ENCODE measurements at regions not wholly inside any gene's neighbourhood (a gene's known extent, or its start where the extent isn't known, plus 50 kb on each side); places are given as distances from the start of the nearest gene placed in this dataset.

DNA sequence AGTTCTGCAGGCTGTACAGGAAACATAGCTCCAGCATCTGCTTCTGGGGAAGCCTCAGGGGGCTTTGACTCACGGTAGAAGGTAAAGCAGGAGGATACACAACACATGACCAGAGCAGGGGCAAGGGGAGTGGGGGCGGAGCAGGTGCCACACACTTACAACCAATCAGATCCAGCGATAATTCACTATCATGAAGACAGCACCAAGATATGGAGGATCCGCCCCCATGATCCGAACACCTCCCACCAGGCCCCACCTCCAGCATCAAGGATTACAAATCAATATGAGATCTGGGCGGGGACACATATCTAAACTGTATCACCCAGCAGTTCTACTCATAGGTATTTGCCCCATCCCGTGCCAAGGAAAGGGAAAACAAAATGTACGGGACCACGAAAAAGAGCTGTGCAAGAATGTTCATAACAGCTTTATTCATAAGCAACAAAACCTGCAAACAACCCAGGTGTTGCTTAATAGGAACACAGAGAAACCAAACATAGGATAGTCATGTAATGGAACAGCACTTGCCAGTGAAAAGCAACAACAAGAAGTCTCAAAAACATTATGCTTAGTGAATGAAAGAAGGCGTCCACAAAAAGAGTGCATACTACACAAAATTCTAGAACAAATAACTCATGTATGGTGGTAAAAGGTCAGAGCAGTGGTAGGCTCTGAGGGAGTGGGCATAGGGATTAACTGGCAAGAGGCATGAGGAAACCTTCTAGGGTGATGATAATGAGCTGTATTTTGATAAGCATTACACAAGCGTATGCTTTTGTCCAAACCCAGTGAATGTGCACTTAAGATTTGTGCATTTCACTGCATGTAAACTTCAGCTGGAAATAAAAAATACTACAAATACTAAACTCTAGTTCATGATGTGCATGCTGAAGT lies 130.9 kb upstream of the FAM9B start:
- Histone ChIP-seq H4K20me1 (ENCODE audit: insufficient read depth, low read length) (no peaks in the 10 kb centered on the region), H2AK9ac (replicated peaks; ENCODE audit: low read depth, low read length, poor library complexity) (no peak overlapping the region), H3K79me1 (ENCODE audit: low read depth in 1 of 2, low read length in 2 of 2) (no peaks in the 10 kb centered on the region), H2AFZ (replicated peaks; ENCODE audit: low read length, poor library complexity) (no peak overlapping the region), H2AK5ac (ENCODE audit: low read depth, low read length) (peak overlapping the region; percentile 84), H3K27ac (ENCODE audit: insufficient read depth, low read length) (peak overlapping the region; percentile 37; the same call in 1 of the 2 replicates), H3K4me1 (ENCODE audit: control insufficient read depth, insufficient read depth, low read length) (peaks cover 3% of the 10 kb centered on the region), H3K9me1 (ENCODE audit: insufficient read depth, low read length) (no peaks in the 10 kb centered on the region), H3K27me3 (ENCODE audit: control insufficient read depth, insufficient read depth, low read length) (no peaks in the 10 kb centered on the region), H3K4me3 (ENCODE audit: insufficient read depth, low read depth, low read length) (no peak overlapping the region), H4K5ac (ENCODE audit: low read depth, low read length) (no peak overlapping the region; the same call in 1 of the 2 replicates), H3K23ac (ENCODE audit: low read depth, low read length) (peak overlapping the region; percentile 7; the same call in 1 of the 2 replicates), H3K9ac (ENCODE audit: low read depth, low read length) (no peak overlapping the region), H3K4me2 (ENCODE audit: low read depth, low read length) (no peak overlapping the region), H2BK120ac (ENCODE audit: low read depth, low read length) (peak overlapping the region; percentile 85), H3K14ac (replicated peaks; ENCODE audit: low read depth, low read length) (peak overlapping the region; percentile 31; the same call in 1 of the 2 replicates), H2BK20ac (ENCODE audit: low read depth, low read length) (peak overlapping the region; percentile 64; the same call in 1 of the 2 replicates), H3K9me3 (ENCODE audit: control insufficient read depth, insufficient read depth, low read length) (peaks cover 11% of the 10 kb centered on the region), H2BK15ac (ENCODE audit: low read depth, low read length) (peak overlapping the region; percentile 84; the same call in 1 of the 3 replicates), H4K8ac (ENCODE audit: low read depth in 2 of 2, low read length in 2 of 2) (peak overlapping the region; percentile 63 to 75), H3K36me3 (ENCODE audit: control insufficient read depth, insufficient read depth, low read length) (no peaks in the 10 kb centered on the region), H2BK5ac (ENCODE audit: low read depth, low read length, poor library complexity, severe bottlenecking) (peak overlapping the region; percentile 71), H3K4ac (ENCODE audit: low read depth, low read length) (peak overlapping the region; percentile 63; the same call in 1 of the 2 replicates), H3K18ac (ENCODE audit: low read depth, low read length) (peak overlapping the region; percentile 79), H3K56ac (ENCODE audit: extremely low read depth, insufficient read depth, low read length) (no peak overlapping the region), H4K91ac (ENCODE audit: insufficient read depth, low read depth, low read length) (peak overlapping the region; percentile 34; the same call in 1 of the 2 replicates)
- CTCF ChIA-PET: interaction anchor here (0.6 kb wide), 1 partner anchor 211 kb away, joined by 3 read pairs; no protein-coding TSS in a partner anchor
- no peak for ATAC-seq (ENCODE audit: low read depth)
- WGBS, 2 experiments (ENCODE audit: extremely low coverage in 2 of 2, insufficient read length in 1 of 2): 60% methylated on average over 1 of the region's 11 CpGs; no CpG with 5 or more reads in 1 of the 2 experiments
- POLR2A ChIA-PET (ENCODE audit: unreplicated experiment): no interaction called here
- in situ Hi-C loops (cut with MboI; ENCODE audit: low sequenced_read_pairs) (no loop called here), intact Hi-C loops (cut with micrococcal nuclease) (no loop called here), dilution Hi-C loops (cut with HindIII; ENCODE audit: low sequenced_read_pairs, unreplicated experiment) (no loop called here)
- no TSS peak for BruUV-seq (replicated peaks)
- no peak for DNase-seq
- TF ChIP-seq MAZ (IDR thresholded peaks at IDR 0.05; ENCODE audit: borderline replicate concordance, low read depth, low read length) (no peak), FOS (IDR thresholded peaks at IDR 0.05; ENCODE audit: low read depth, low read length) (no peak), CHD1 (IDR thresholded peaks at IDR 0.05; ENCODE audit: low read depth, low read length) (no peak), SMC3 (IDR thresholded peaks at IDR 0.05; ENCODE audit: low read depth, low read length) (no peak), RAD21 (IDR thresholded peaks at IDR 0.05; ENCODE audit: low read length) (no peak), RFX5 (IDR thresholded peaks at IDR 0.05; ENCODE audit: low read depth, low read length) (no peak), MAFK (IDR thresholded peaks at IDR 0.05; ENCODE audit: low read depth, low read length) (no peak)
- TF ChIP-seq, protein P1, sequence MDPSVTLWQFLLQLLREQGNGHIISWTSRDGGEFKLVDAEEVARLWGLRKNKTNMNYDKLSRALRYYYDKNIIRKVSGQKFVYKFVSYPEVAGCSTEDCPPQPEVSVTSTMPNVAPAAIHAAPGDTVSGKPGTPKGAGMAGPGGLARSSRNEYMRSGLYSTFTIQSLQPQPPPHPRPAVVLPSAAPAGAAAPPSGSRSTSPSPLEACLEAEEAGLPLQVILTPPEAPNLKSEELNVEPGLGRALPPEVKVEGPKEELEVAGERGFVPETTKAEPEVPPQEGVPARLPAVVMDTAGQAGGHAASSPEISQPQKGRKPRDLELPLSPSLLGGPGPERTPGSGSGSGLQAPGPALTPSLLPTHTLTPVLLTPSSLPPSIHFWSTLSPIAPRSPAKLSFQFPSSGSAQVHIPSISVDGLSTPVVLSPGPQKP (IDR thresholded peaks at IDR 0.05; ENCODE audit: borderline replicate concordance, low read depth, low read length): no peak
- TF ChIP-seq, protein P2, sequence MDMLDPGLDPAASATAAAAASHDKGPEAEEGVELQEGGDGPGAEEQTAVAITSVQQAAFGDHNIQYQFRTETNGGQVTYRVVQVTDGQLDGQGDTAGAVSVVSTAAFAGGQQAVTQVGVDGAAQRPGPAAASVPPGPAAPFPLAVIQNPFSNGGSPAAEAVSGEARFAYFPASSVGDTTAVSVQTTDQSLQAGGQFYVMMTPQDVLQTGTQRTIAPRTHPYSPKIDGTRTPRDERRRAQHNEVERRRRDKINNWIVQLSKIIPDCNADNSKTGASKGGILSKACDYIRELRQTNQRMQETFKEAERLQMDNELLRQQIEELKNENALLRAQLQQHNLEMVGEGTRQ (IDR thresholded peaks at IDR 0.05; ENCODE audit: low read depth, low read length): no peak

Measured in IMR-90 (cell line).